ENCODE measurements at regions not wholly inside any gene's neighbourhood (a gene's known extent, or its start where the extent isn't known, plus 50 kb on each side); places are given as distances from the start of the nearest gene placed in this dataset.

GRCh38 chr4:111556141-111556781 lies 589.0 kb upstream of the FAM241A start:
- DNase-seq (ENCODE audit: low spot score) = no peak

GRCh38 chr4:111556851-111557250 lies 588.4 kb upstream of the FAM241A start:
- no peak for DNase-seq (ENCODE audit: low spot score)

- no peak for DNase-seq (ENCODE audit: low spot score)
Observed at GRCh38 chr4:111562826-111563225, 582.4 kb upstream of the FAM241A start.

- DNase-seq (ENCODE audit: low spot score) = no peak
Observed at GRCh38 chr4:111572470-111572869, 572.8 kb upstream of the FAM241A start.

GRCh38 chr4:111573386-111573785 lies 571.9 kb upstream of the FAM241A start:
- no peak for DNase-seq (ENCODE audit: low spot score)

- DNase-seq (ENCODE audit: low spot score) = no peak
Observed at GRCh38 chr4:111579767-111580166, 565.5 kb upstream of the FAM241A start.

- DNase-seq (ENCODE audit: low spot score) = no peak
Observed at GRCh38 chr4:111595456-111595855, 549.8 kb upstream of the FAM241A start.

GRCh38 chr4:111596491-111596890 lies 548.8 kb upstream of the FAM241A start:
- no peak for DNase-seq (ENCODE audit: low spot score)

GRCh38 chr4:111601671-111602070 lies 543.6 kb upstream of the FAM241A start:
- DNase-seq (ENCODE audit: low spot score) = no peak

GRCh38 chr4:111602848-111603247 lies 542.4 kb upstream of the FAM241A start:
- no peak for DNase-seq (ENCODE audit: low spot score)

GRCh38 chr4:111605111-111605510 lies 540.1 kb upstream of the FAM241A start:
- no peak for DNase-seq (ENCODE audit: low spot score)

GRCh38 chr4:111610681-111611080 lies 534.6 kb upstream of the FAM241A start:
- no peak for DNase-seq (ENCODE audit: low spot score)

GRCh38 chr4:111618908-111619307 lies 526.3 kb upstream of the FAM241A start:
- DNase-seq (ENCODE audit: low spot score) = no peak

GRCh38 chr4:111628437-111628836 lies 516.8 kb upstream of the FAM241A start:
- DNase-seq (ENCODE audit: low spot score) = no peak

- no peak for DNase-seq (ENCODE audit: low spot score)
Observed at GRCh38 chr4:111630705-111631104, 514.5 kb upstream of the FAM241A start.

- DNase-seq (ENCODE audit: low spot score) = no peak
Observed at GRCh38 chr4:111631215-111631999, 513.8 kb upstream of the FAM241A start.

- DNase-seq (ENCODE audit: low spot score) = no peak
Observed at GRCh38 chr4:111632641-111633151, 512.6 kb upstream of the FAM241A start.

- DNase-seq (ENCODE audit: low spot score) = no peak
Observed at GRCh38 chr4:111633663-111634266, 511.5 kb upstream of the FAM241A start.

GRCh38 chr4:111635646-111636045 lies 509.6 kb upstream of the FAM241A start:
- no peak for DNase-seq (ENCODE audit: low spot score)

GRCh38 chr4:111636961-111637585 lies 508.2 kb upstream of the FAM241A start:
- DNase-seq (ENCODE audit: low spot score) = no peak

GRCh38 chr4:111639120-111639690 lies 506.0 kb upstream of the FAM241A start:
- no peak for DNase-seq (ENCODE audit: low spot score)
